Spleen (tissue), 7 donors: ENCODE measurements at regions not wholly inside any gene's neighbourhood (a gene's known extent, or its start where the extent isn't known, plus 50 kb on each side); places are given as distances from the start of the nearest gene placed in this dataset.

Experiments
- CTCF ChIP-seq, 11 experiments: fragments of 200-600 bp in 7 of 11; fragments of 450-650 bp in 4 of 11; sonication (generic) in 4 of 11; IDR thresholded peaks in 8 of 11; conservative IDR thresholded peaks in 3 of 11; 1 replicate in 7 of 11; 2 replicates in 4 of 11; pipeline versions ENCODE4 v1.4.0 to v1.8.0; 2016 to 2021; ENCODE audit warnings: antibody characterized with exemption in 11 of 11, inconsistent platforms in 4 of 11, mild to moderate bottlenecking in 1 of 11
- POLR2A ChIP-seq, 3 donors: fragments of 450-650 bp; IDR thresholded peaks; one replicate each; pipeline ENCODE4 v1.5.1; 2017; ENCODE audit warnings: antibody characterized with exemption in 3 of 3, mild to moderate bottlenecking in 1 of 3
- POLR2AphosphoS5 ChIP-seq, 3 donors: sonication (generic); formaldehyde crosslinking; IDR thresholded peaks; one replicate each; pipeline ENCODE4 v1.5.1; 2017; ENCODE audit warnings: antibody characterized with exemption in 3 of 3
- donor health status: DM: no; HTN: no; CAD: no; lungs with moderate emphysema.
- donor health status: DM: no; HTN: no; CAD: no.
- donor health status: DM: no; HTN: no; CAD: no.

GRCh38 chr2:144703852-144704708, 184.2 kb upstream of the ZEB2 start:
- TF ChIP-seq POLR2AphosphoS5 (IDR thresholded peaks at IDR 0.05) (peak in 1 of 3 donors; percentile 65), CTCF (IDR thresholded peaks at IDR 0.05 in 8 of 11, conservative IDR thresholded peaks at IDR 0.05 in 3 of 11) (no peak), POLR2A (IDR thresholded peaks at IDR 0.05) (no peak)
